ENCODE measurements at regions not wholly inside any gene's neighbourhood (a gene's known extent, or its start where the extent isn't known, plus 50 kb on each side); places are given as distances from the start of the nearest gene placed in this dataset.
"Not testable (repeated sequence)": the region's sequence is repeated elsewhere in the genome, so short reads cannot be mapped to it uniquely, and the experiment has no call there.

DNA sequence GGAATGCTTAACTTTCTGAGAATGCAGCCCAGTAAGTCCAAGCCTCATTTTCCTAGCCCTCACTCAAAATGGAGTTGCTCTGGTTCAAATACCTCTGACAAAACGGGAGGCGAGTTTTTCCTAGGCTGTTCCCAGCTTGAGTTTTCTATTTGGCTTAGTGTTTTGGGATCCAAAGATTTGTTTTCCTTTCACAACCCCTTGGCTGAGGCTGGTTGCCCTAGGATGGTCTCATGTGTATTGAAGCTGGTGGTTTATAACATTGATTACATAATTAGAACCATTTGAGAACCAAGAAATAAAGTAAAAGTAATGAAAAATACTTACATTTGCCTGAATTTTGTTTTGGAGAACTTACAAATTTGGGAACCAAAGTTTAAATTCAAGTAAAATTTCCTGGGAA is 611.1 kb upstream of the LUZP2 start:
- Histone ChIP-seq H3K27me3 (ENCODE audit: control insufficient read depth, insufficient read depth, low read length) (no peaks in the 10 kb centered on the region), H3K36me3 (ENCODE audit: control insufficient read depth, insufficient read depth, low read length) (no peaks in the 10 kb centered on the region), H3K9ac (ENCODE audit: low read length) (no peak overlapping the region), H3K27ac (ENCODE audit: low read depth, low read length) (no peak overlapping the region), H3K4me1 (ENCODE audit: control insufficient read depth, insufficient read depth, low read length) (peaks cover 7% of the 10 kb centered on the region), H3K9me3 (ENCODE audit: control insufficient read depth, insufficient read depth, low read depth, low read length) (no peaks in the 10 kb centered on the region), H3K4me3 (ENCODE audit: low read depth, low read length) (no peak overlapping the region)

DNA sequence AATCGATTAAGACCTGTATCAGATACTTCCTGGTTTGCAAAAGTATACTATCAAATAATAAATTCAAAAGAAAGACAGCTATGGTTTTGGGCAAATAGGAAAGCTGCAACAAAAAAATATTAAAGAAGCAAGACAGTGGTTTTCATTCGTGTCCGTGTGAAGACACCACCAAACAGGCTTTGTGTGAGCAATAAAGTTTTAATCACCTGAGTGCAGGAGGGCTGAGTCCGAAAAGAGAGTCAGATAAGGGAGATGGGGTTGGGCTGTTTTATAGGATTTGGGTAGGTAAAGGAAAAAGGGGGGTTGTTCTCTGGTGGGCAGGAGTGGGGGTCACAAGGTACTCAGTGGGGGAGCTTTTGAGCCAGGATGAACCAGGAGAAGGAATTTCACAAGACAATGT is 609.7 kb upstream of the LUZP2 start:
- not testable (repeated sequence) for H3K4me3 ChIP-seq (ENCODE audit: low read depth, low read length); H3K4me1 ChIP-seq (ENCODE audit: control insufficient read depth, insufficient read depth, low read length); H3K27ac ChIP-seq (ENCODE audit: low read depth, low read length); H3K27me3 ChIP-seq (ENCODE audit: control insufficient read depth, insufficient read depth, low read length); H3K9ac ChIP-seq (ENCODE audit: low read length); H3K36me3 ChIP-seq (ENCODE audit: control insufficient read depth, insufficient read depth, low read length); H3K9me3 ChIP-seq (ENCODE audit: control insufficient read depth, insufficient read depth, low read depth, low read length)

DNA sequence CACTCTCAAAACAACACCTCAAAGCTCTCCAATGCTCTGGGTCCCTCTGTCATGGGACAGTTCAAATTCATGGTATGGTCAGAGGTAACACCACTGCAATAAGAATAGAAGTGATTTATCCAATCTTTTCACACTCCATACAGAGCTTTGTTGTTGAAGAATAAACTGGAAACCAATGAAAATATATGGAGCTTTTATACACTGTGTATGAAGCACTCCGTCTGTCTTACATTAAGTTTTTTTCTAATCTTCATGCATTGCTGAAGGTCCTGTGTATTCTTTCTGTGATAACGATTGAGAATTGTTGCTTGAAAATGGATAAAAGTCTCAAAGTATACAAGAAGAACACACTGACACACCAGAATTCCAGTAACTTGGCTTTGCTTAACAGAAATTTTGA is 603.7 kb upstream of the LUZP2 start:
- Histone ChIP-seq H3K27ac (ENCODE audit: low read depth, low read length) (no peak overlapping the region), H3K36me3 (ENCODE audit: control insufficient read depth, insufficient read depth, low read length) (no peaks in the 10 kb centered on the region)

DNA sequence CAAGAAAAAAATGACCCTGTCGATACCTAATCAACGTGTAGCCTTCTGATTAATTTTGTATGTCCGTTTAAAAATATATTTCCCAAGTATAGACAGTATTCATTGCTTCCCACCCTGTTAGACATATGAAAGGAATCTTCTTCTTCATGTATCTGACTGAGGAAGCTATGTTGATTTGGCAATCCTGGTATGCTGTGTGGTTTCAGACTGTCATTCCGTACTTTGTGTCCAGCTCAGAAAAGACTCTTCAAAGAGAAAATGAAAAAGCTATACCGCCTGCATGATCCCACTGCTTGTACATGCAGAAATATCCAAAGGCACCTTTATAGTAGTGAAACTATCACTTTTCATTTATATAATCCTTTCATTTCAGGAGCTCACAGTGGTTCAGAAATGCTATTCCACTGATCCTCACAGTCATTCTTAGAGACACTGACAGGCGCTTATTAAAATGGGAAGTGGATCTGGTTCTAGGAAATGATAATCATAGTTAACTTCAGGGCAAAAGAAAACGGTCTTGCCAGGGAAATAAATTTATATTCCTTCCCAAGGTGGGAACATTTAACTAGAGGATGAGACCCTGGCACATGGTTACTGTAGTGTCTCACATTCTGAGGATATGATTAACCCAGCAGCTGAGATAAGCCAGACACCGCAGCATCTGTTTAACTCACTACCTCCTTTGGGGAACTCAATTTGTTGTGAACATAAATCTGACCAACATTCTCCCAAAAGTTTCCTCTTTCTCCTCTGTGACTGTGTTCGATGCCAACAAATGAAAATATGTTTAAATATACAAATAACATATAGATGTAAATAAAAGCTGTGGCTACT is 599.2 kb upstream of the LUZP2 start:
- no peak overlapping the region for H3K9ac ChIP-seq (ENCODE audit: low read length)
- H3K4me3 ChIP-seq (ENCODE audit: low read depth, low read length): no peak overlapping the region
- no peak overlapping the region for H3K27ac ChIP-seq (ENCODE audit: low read depth, low read length)

More for the DNA sequence above, 603.7 kb upstream of the LUZP2 start:
- Histone ChIP-seq H3K9ac (ENCODE audit: low read length) (no peak overlapping the region), H3K9me3 (ENCODE audit: control insufficient read depth, insufficient read depth, low read depth, low read length) (no peaks in the 10 kb centered on the region), H3K4me3 (ENCODE audit: low read depth, low read length) (no peak overlapping the region), H3K27me3 (ENCODE audit: control insufficient read depth, insufficient read depth, low read length) (no peaks in the 10 kb centered on the region), H3K4me1 (ENCODE audit: control insufficient read depth, insufficient read depth, low read length) (no peaks in the 10 kb centered on the region)

DNA sequence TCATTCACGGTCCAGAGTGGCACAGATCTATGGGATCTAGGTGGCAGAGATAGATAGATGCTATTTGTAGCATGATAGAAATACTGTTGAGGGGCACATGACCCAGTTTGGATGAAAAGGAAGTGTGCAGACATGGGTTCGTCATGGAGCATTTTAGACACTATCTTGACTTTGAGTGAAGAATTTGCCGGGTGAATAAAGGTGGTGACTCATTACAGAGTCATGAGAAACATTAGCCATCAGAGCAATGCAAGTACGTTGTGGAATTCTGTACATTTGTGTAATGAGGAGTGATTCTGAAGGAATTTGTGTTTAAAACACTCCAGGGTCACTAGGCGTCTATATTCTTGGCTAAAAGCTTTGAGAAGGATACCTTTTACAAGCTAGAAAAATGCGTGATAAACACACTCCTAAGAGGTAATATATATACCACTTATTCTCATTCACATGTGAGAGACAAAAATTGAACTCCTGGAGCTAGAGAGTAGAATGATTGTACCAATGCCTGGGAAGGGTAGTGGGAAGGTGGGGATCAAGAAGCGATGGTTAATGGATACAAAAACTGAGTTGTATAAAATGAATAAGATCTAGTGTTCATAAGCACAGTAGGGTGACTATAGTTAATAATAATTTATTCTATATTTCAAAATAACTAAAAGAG is 593.7 kb upstream of the LUZP2 start:
- no peak overlapping the region for H3K9ac ChIP-seq (ENCODE audit: low read length)
- no peaks in the 10 kb centered on the region for H3K27me3 ChIP-seq (ENCODE audit: control insufficient read depth, insufficient read depth, low read length)
- H3K9me3 ChIP-seq (ENCODE audit: control insufficient read depth, insufficient read depth, low read depth, low read length): no peaks in the 10 kb centered on the region
- no peaks in the 10 kb centered on the region for H3K4me1 ChIP-seq (ENCODE audit: control insufficient read depth, insufficient read depth, low read length)
- H3K4me3 ChIP-seq (ENCODE audit: low read depth, low read length): no peak overlapping the region
- no peak overlapping the region for H3K27ac ChIP-seq (ENCODE audit: low read depth, low read length)
- H3K36me3 ChIP-seq (ENCODE audit: control insufficient read depth, insufficient read depth, low read length): no peaks in the 10 kb centered on the region

More for the DNA sequence above, 599.2 kb upstream of the LUZP2 start:
- Histone ChIP-seq H3K9me3 (ENCODE audit: control insufficient read depth, insufficient read depth, low read depth, low read length) (no peaks in the 10 kb centered on the region), H3K4me1 (ENCODE audit: control insufficient read depth, insufficient read depth, low read length) (no peaks in the 10 kb centered on the region), H3K36me3 (ENCODE audit: control insufficient read depth, insufficient read depth, low read length) (no peaks in the 10 kb centered on the region), H3K27me3 (ENCODE audit: control insufficient read depth, insufficient read depth, low read length) (no peaks in the 10 kb centered on the region)

DNA sequence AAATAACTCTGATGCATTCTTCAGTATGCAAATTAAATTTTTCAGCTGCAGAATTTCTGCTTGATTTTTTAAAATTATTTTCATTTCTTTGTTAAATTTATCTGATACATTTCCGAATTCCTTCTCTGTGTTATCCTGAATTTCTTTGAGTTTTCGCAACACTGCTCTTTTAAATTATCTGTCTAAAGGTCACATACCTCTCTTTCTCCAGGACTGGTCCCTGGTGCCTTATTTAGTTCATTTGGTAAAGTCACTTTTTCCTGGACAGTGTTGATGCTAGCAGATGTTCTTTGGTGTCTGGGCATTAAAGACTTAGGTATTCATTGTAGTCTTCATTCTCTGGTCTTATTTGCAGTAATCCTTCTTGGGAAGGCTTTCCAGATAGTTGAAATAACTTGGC is 577.4 kb upstream of the LUZP2 start:
- Histone ChIP-seq H3K27me3 (ENCODE audit: control insufficient read depth, insufficient read depth, low read length) (no peaks in the 10 kb centered on the region), H3K36me3 (ENCODE audit: control insufficient read depth, insufficient read depth, low read length) (no peaks in the 10 kb centered on the region), H3K9ac (ENCODE audit: low read length) (no peak overlapping the region), H3K4me1 (ENCODE audit: control insufficient read depth, insufficient read depth, low read length) (no peaks in the 10 kb centered on the region), H3K4me3 (ENCODE audit: low read depth, low read length) (no peak overlapping the region), H3K27ac (ENCODE audit: low read depth, low read length) (no peak overlapping the region), H3K9me3 (ENCODE audit: control insufficient read depth, insufficient read depth, low read depth, low read length) (no peaks in the 10 kb centered on the region)

DNA sequence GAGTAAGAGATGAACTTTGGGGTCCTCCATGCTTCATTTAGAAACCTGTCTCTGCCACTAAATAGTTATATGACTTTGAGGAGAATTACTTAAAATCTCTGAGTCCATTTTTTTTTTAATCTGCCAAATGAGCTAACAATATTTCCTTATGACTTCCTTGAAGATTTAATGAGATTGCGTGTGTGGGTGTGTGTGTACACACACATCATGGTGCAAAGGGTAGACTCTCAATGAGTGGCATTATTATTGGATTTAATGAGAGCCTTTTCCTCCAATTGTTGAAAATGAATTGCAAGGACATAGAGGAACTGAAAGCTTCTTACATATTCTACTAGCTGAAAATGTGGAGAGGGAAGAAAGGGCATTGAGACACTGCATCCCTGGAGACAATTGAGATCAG is 573.5 kb upstream of the LUZP2 start:
- Histone ChIP-seq H3K4me1 (ENCODE audit: control insufficient read depth, insufficient read depth, low read length) (no peaks in the 10 kb centered on the region), H3K4me3 (ENCODE audit: low read depth, low read length) (no peak overlapping the region), H3K36me3 (ENCODE audit: control insufficient read depth, insufficient read depth, low read length) (no peaks in the 10 kb centered on the region), H3K9me3 (ENCODE audit: control insufficient read depth, insufficient read depth, low read depth, low read length) (no peaks in the 10 kb centered on the region), H3K9ac (ENCODE audit: low read length) (no peak overlapping the region), H3K27me3 (ENCODE audit: control insufficient read depth, insufficient read depth, low read length) (no peaks in the 10 kb centered on the region), H3K27ac (ENCODE audit: low read depth, low read length) (no peak overlapping the region)

DNA sequence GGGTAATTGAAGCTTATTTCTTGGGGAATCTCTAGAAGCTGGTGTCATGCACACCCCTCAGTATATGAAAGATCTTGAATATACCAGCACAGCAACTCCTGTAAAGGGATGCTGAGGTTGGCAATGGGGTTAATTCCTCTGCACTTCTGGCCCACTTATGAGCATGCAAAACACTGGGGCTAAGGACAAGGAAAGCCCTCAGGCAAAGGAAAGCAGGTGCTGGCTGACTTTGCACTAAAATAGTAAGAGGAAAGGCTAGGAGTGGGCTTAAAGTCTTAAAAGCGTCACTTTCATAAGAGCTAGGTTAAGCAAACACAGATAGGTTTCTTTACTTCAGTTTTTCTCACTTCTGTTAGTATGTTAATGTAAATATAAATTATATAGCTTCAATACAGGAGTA is 572.6 kb upstream of the LUZP2 start:
- no peaks in the 10 kb centered on the region for H3K27me3 ChIP-seq (ENCODE audit: control insufficient read depth, insufficient read depth, low read length)
- no peaks in the 10 kb centered on the region for H3K9me3 ChIP-seq (ENCODE audit: control insufficient read depth, insufficient read depth, low read depth, low read length)
- H3K9ac ChIP-seq (ENCODE audit: low read length): no peak overlapping the region
- no peaks in the 10 kb centered on the region for H3K36me3 ChIP-seq (ENCODE audit: control insufficient read depth, insufficient read depth, low read length)
- no peak overlapping the region for H3K4me3 ChIP-seq (ENCODE audit: low read depth, low read length)
- no peaks in the 10 kb centered on the region for H3K4me1 ChIP-seq (ENCODE audit: control insufficient read depth, insufficient read depth, low read length)
- H3K27ac ChIP-seq (ENCODE audit: low read depth, low read length): no peak overlapping the region

DNA sequence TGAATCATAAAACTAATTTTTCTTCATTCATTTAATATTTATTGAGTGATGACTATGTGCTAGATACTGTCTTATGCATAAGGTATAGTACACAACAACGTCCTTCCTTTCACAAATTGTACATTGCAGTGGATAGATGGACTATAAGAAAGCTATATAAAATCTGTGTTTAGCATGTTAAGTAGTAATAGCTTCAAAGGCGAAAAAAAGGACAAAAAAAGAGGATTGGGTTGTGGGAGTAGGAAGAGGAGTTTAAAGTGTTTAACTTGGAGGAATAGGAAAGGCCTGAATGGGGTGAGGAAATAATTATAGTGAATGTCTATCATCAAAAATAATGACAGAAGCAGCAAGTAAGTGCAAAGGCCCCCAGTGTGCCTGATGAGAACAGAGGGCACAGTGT is 565.4 kb upstream of the LUZP2 start:
- Histone ChIP-seq H3K4me3 (ENCODE audit: low read depth, low read length) (no peak overlapping the region), H3K36me3 (ENCODE audit: control insufficient read depth, insufficient read depth, low read length) (no peaks in the 10 kb centered on the region), H3K9ac (ENCODE audit: low read length) (no peak overlapping the region), H3K27ac (ENCODE audit: low read depth, low read length) (no peak overlapping the region), H3K9me3 (ENCODE audit: control insufficient read depth, insufficient read depth, low read depth, low read length) (0 out of 2 replicates have a peak, but pooled peaks cover 3% of the 10 kb centered on the region), H3K4me1 (ENCODE audit: control insufficient read depth, insufficient read depth, low read length) (no peaks in the 10 kb centered on the region), H3K27me3 (ENCODE audit: control insufficient read depth, insufficient read depth, low read length) (no peaks in the 10 kb centered on the region)

DNA sequence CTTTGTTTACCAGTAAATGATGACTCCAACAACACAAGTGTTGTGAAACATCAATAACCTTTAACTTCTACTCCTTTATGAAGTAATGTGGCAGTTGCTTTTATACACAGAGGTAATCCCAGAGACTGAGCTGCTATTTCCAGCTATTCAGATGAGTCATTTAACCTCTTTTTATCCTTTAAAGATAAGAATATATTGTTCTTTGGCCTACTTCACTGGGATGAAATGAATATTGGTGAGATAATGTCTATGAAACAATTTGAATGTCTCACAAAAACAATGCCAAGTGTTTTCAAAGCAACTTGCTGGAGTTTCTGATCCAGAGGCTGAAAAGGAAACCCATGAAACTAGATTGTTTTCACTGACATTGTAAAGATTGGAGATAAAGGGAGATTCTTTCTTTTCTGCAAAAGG is 564.4 kb upstream of the LUZP2 start:
- Histone ChIP-seq H3K27ac (ENCODE audit: low read depth, low read length) (no peak overlapping the region), H3K4me3 (ENCODE audit: low read depth, low read length) (no peak overlapping the region), H3K9me3 (ENCODE audit: control insufficient read depth, insufficient read depth, low read depth, low read length) (0 out of 2 replicates have a peak, but pooled peaks cover 3% of the 10 kb centered on the region), H3K27me3 (ENCODE audit: control insufficient read depth, insufficient read depth, low read length) (no peaks in the 10 kb centered on the region), H3K9ac (ENCODE audit: low read length) (no peak overlapping the region), H3K36me3 (ENCODE audit: control insufficient read depth, insufficient read depth, low read length) (no peaks in the 10 kb centered on the region), H3K4me1 (ENCODE audit: control insufficient read depth, insufficient read depth, low read length) (no peaks in the 10 kb centered on the region)

DNA sequence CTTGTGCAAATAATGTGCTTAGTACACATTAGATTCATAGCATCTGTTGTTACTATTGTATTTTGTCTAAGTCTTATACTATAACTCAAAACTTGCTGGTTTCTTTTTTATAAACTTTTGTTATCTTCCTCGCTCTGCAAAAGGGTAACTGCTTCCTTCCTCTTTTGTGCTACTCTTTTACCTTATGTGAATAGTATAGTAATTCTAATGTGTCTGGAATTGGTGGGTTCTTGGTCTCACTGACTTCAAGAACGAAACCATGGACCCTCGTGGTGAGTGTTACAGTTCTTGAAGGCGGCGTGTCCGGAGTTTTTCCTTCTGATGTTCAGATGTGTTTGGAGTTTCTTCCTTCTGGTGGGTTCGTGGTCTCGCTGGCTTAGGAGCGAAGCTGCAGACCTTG is 563.1 kb upstream of the LUZP2 start:
- Histone ChIP-seq H3K27ac (ENCODE audit: low read depth, low read length) (no peak overlapping the region), H3K4me1 (ENCODE audit: control insufficient read depth, insufficient read depth, low read length) (no peaks in the 10 kb centered on the region), H3K9ac (ENCODE audit: low read length) (no peak overlapping the region), H3K36me3 (ENCODE audit: control insufficient read depth, insufficient read depth, low read length) (no peaks in the 10 kb centered on the region), H3K4me3 (ENCODE audit: low read depth, low read length) (no peak overlapping the region), H3K27me3 (ENCODE audit: control insufficient read depth, insufficient read depth, low read length) (no peaks in the 10 kb centered on the region), H3K9me3 (ENCODE audit: control insufficient read depth, insufficient read depth, low read depth, low read length) (0 out of 2 replicates have a peak, but pooled peaks cover 3% of the 10 kb centered on the region)

Data from HUES6 (cell line).